H9 (cell line): ENCODE measurements at regions not wholly inside any gene's neighbourhood (a gene's known extent, or its start where the extent isn't known, plus 50 kb on each side); places are given as distances from the start of the nearest gene placed in this dataset.

Source experiments
- DNase-seq: peaks from one replicate; pipeline ENCODE4 v3.0.0-alpha.2; 2017
- H2AFZ ChIP-seq: one replicate; pipeline ENCODE4 v1.6.1; 2013; ENCODE audit warnings: mild to moderate bottlenecking, low read length, control low read depth, moderate library complexity
- H2AK5ac ChIP-seq: 2 replicates; pipeline ENCODE4 v1.6.1; 2013; ENCODE audit warnings: low read length, control low read depth, mixed read lengths; ENCODE audit not compliant: insufficient read length
- H2BK120ac ChIP-seq: one replicate; pipeline ENCODE4 v1.6.1; 2013; ENCODE audit warnings: low read depth, mild to moderate bottlenecking, low read length, control low read depth, inconsistent platforms; ENCODE audit not compliant: poor library complexity, severe bottlenecking
- H2BK12ac ChIP-seq: 2 replicates; pipeline ENCODE4 v1.6.1; 2013; ENCODE audit warnings: low read length, control low read depth, mixed read lengths, low read depth; ENCODE audit not compliant: insufficient read length
- H2BK15ac ChIP-seq: 2 replicates; pipeline ENCODE4 v1.6.1; 2013; ENCODE audit warnings: low read depth, low read length, control low read depth
- H2BK20ac ChIP-seq: one replicate; pipeline ENCODE4 v1.6.1; 2013; ENCODE audit warnings: low read depth, mild to moderate bottlenecking, low read length, control low read depth, inconsistent platforms; ENCODE audit not compliant: poor library complexity, severe bottlenecking
- H2BK5ac ChIP-seq: 2 replicates; pipeline ENCODE4 v1.6.1; 2013; ENCODE audit warnings: low read length, control low read depth, mixed read lengths; ENCODE audit not compliant: insufficient read length
- H3K14ac ChIP-seq: 2 replicates; pipeline ENCODE4 v1.6.1; 2013; ENCODE audit warnings: low read length, control low read depth; ENCODE audit not compliant: insufficient read depth
- H3K18ac ChIP-seq: 2 replicates; pipeline ENCODE4 v1.6.1; 2013; ENCODE audit warnings: low read depth, mild to moderate bottlenecking, mixed read lengths, low read length, control low read depth; ENCODE audit not compliant: insufficient read length
- H3K23ac ChIP-seq: 2 replicates; pipeline ENCODE4 v1.6.1; 2013; ENCODE audit warnings: low read length, control low read depth, mixed read lengths, low read depth; ENCODE audit not compliant: insufficient read length
- H3K23me2 ChIP-seq: 2 replicates; pipeline ENCODE4 v1.6.1; 2013; ENCODE audit warnings: low read depth, mild to moderate bottlenecking, mixed read lengths, low read length, control low read depth; ENCODE audit not compliant: insufficient read length, poor library complexity, severe bottlenecking
- H3K27ac ChIP-seq: 2 replicates; pipeline ENCODE4 v1.5.1; 2013; ENCODE audit warnings: low read length, control low read depth, mixed read lengths, low read depth; ENCODE audit not compliant: insufficient read length
- H3K27me3 ChIP-seq: 2 replicates; pipeline ENCODE4 v1.6.1; 2013; ENCODE audit warnings: low read length, control low read depth, inconsistent platforms; ENCODE audit not compliant: insufficient read depth
- H3K4ac ChIP-seq: 2 replicates; pipeline ENCODE4 v1.6.1; 2013; ENCODE audit warnings: low read depth, mild to moderate bottlenecking, control low read depth, inconsistent platforms, low read length, moderate library complexity
- H3K4me1 ChIP-seq: 2 replicates; pipeline ENCODE4 v1.6.1; 2013; ENCODE audit warnings: low read length, control low read depth, inconsistent platforms; ENCODE audit not compliant: insufficient read depth
- H3K4me2 ChIP-seq: 2 replicates; pipeline ENCODE4 v1.6.1; 2013; ENCODE audit warnings: low read length, control low read depth, mixed read lengths; ENCODE audit not compliant: insufficient read length, insufficient read depth
- H3K56ac ChIP-seq: 2 replicates; pipeline ENCODE4 v1.6.1; 2013; ENCODE audit warnings: low read depth, mild to moderate bottlenecking, mixed read lengths, low read length, control low read depth; ENCODE audit not compliant: insufficient read length
- H3K79me1 ChIP-seq: 2 replicates; pipeline ENCODE4 v1.6.1; 2013; ENCODE audit warnings: low read depth, mild to moderate bottlenecking, moderate library complexity, low read length, control low read depth, inconsistent platforms; ENCODE audit not compliant: insufficient read depth, poor library complexity, severe bottlenecking
- H3K79me2 ChIP-seq: 2 replicates; pipeline ENCODE4 v1.6.1; 2013; ENCODE audit warnings: low read length, control low read depth, inconsistent platforms; ENCODE audit not compliant: insufficient read depth
- H3K9ac ChIP-seq: 2 replicates; pipeline ENCODE4 v1.6.1; 2013; ENCODE audit warnings: low read length, control low read depth, mixed read lengths; ENCODE audit not compliant: insufficient read length; ENCODE audit errors: extremely low read depth
- H3K9me3 ChIP-seq: one replicate; pipeline ENCODE4 v1.6.1; 2013; ENCODE audit warnings: low read depth, low read length, inconsistent platforms; ENCODE audit not compliant: control insufficient read depth
- H3T11ph ChIP-seq: one replicate; pipeline ENCODE4 v1.6.1; 2013; ENCODE audit warnings: mild to moderate bottlenecking, low read length, control low read depth, inconsistent platforms
- H4K20me1 ChIP-seq: one replicate; pipeline ENCODE4 v1.6.1; 2013; ENCODE audit not compliant: control insufficient read depth, insufficient read length, insufficient read depth
- H4K5ac ChIP-seq: 2 replicates; pipeline ENCODE4 v1.6.1; 2013; ENCODE audit warnings: low read depth, mild to moderate bottlenecking, mixed read lengths, low read length, control low read depth; ENCODE audit not compliant: insufficient read length
- H4K8ac ChIP-seq: replicated peaks from 2 replicates; pipeline ENCODE4 v1.6.1; 2013; ENCODE audit warnings: low read length, control low read depth, mixed read lengths, low read depth; ENCODE audit not compliant: insufficient read length
- H4K91ac ChIP-seq: 2 replicates; pipeline ENCODE4 v1.6.1; 2013; ENCODE audit warnings: low read depth, mild to moderate bottlenecking, moderate library complexity, mixed read lengths, low read length, control low read depth; ENCODE audit not compliant: insufficient read length
- H3K27ac Mint-ChIP-seq, 3 experiments: 2 replicates in 2 of 3; 3 replicates in 1 of 3; pipeline ENCODE4 v1.8.0; 2020 to 2021; ENCODE audit warnings: mixed read lengths in 3 of 3, mild to moderate bottlenecking in 1 of 3, moderate library complexity in 1 of 3
- H3K27me3 Mint-ChIP-seq: 2 replicates; pipeline ENCODE4 v1.8.0; 2021; ENCODE audit warnings: low read depth, mild to moderate bottlenecking, moderate library complexity, mixed read lengths
- H3K36me3 Mint-ChIP-seq, 3 experiments: 2 replicates in 2 of 3; 3 replicates in 1 of 3; pipeline ENCODE4 v1.8.0; 2020 to 2021; ENCODE audit warnings: low read depth in 3 of 3, mixed read lengths in 3 of 3; ENCODE audit not compliant: insufficient read depth in 1 of 3
- H3K4me1 Mint-ChIP-seq, 2 experiments: 2 replicates each; pipeline ENCODE4 v1.8.0; 2020; ENCODE audit warnings: mixed read lengths in 2 of 2
- H3K4me3 Mint-ChIP-seq, 2 experiments: 2 replicates in 1 of 2; 3 replicates in 1 of 2; pipeline ENCODE4 v1.8.0; 2020 to 2021; ENCODE audit warnings: mild to moderate bottlenecking in 2 of 2, mixed read lengths in 2 of 2, moderate library complexity in 1 of 2
- H3K9me3 Mint-ChIP-seq, 2 experiments: 2 replicates in 1 of 2; 3 replicates in 1 of 2; pipeline ENCODE4 v1.8.0; 2020; ENCODE audit warnings: mild to moderate bottlenecking in 2 of 2, mixed read lengths in 2 of 2, moderate library complexity in 1 of 2
- CTCF ChIP-seq: fragments of 200-600 bp; sonication (generic); conservative IDR thresholded peaks from 3 replicates; pipeline ENCODE4 v1.8.0; 2021; ENCODE audit warnings: antibody characterized with exemption, mild to moderate bottlenecking
- WGBS: extraction: QIAGEN DNeasy Blood & Tissue Kit; methylation state at CpG from one replicate; pipeline ENCODE4 v1.1.7; 2013; ENCODE audit warnings: missing lambda C conversion rate, low lambda C conversion rate, mixed read lengths; ENCODE audit not compliant: insufficient read length; ENCODE audit errors: extremely low coverage; 5-methylcytosine and 5-hydroxymethylcytosine counted together

GRCh38 chr5:164636456-164636855, 1131.0 kb downstream of the MAT2B start:
- Histone ChIP-seq H2BK5ac (no peak overlapping the region), H3K27me3 (no peaks in the 10 kb centered on the region), H3K18ac (no peak overlapping the region), H3K4ac (no peak overlapping the region), H2AK5ac (no peak overlapping the region), H3K9ac (no peak overlapping the region), H3K27ac (no peak overlapping the region), H3T11ph (no peak overlapping the region), H4K5ac (no peak overlapping the region), H3K9me3 (no peaks in the 10 kb centered on the region), H2BK15ac (no peak overlapping the region), H3K79me1 (no peaks in the 10 kb centered on the region), H2BK20ac (no peak overlapping the region), H3K14ac (no peak overlapping the region), H2BK120ac (no peak overlapping the region), H2BK12ac (no peak overlapping the region), H3K4me2 (no peak overlapping the region), H4K20me1 (no peaks in the 10 kb centered on the region), H2AFZ (no peak overlapping the region), H3K23ac (no peak overlapping the region), H4K91ac (no peak overlapping the region), H3K56ac (no peak overlapping the region), H3K4me1 (no peaks in the 10 kb centered on the region), H4K8ac (no peak overlapping the region), H3K79me2 (no peaks in the 10 kb centered on the region), H3K23me2 (no peaks in the 10 kb centered on the region)
- H3K9me3 Mint-ChIP-seq: no peaks in the 10 kb centered on the region
- WGBS: no CpG with 5 or more reads among the region's 1 CpG
- H3K27me3 Mint-ChIP-seq: no peaks in the 10 kb centered on the region
- H3K4me3 Mint-ChIP-seq: no peak overlapping the region
- H3K27ac Mint-ChIP-seq: no peak overlapping the region
- DNase-seq: no peak
- no peak for TF ChIP-seq CTCF
- no peaks in the 10 kb centered on the region for H3K4me1 Mint-ChIP-seq
- H3K36me3 Mint-ChIP-seq: no peaks in the 10 kb centered on the region
